Endothelial cell of umbilical vein (primary cell): ENCODE measurements at regions not wholly inside any gene's neighbourhood (a gene's known extent, or its start where the extent isn't known, plus 50 kb on each side); places are given as distances from the start of the nearest gene placed in this dataset.

Experiments
- BruUV-seq: library from RNA; stranded (reverse); fragments of 400-500 nt; replicated peaks from 2 replicates; lab custom pipeline; 2021; lab: Mats Ljungman, UMichigan
- CTCF ChIA-PET: fragments of 300-600, 350-600 bp; sonication (Branson Sonifier 250); formaldehyde crosslinking; loops from one replicate; lab custom pipeline; 2021; ENCODE audit warnings: antibody characterized with exemption, inconsistent platforms; lab: Charles Lee
- POLR2A ChIA-PET: fragments of 300-600, 350-600 bp; sonication (Branson Sonifier 250); formaldehyde crosslinking; loops from one replicate; lab custom pipeline; 2021; ENCODE audit warnings: antibody characterized with exemption, inconsistent platforms; lab: Charles Lee
- DNase-seq: peaks from one replicate; pipeline ENCODE4 v3.0.0-alpha.2; 2011; ENCODE audit warnings: low read depth, low spot score
- FAIRE-seq: peaks from 2 replicates; lab custom pipeline; 2011; peaks lifted over from hg19 to GRCh38; lab: Jason Lieb, UNC
- H2AFZ ChIP-seq: 2 replicates; pipeline ENCODE4 v1.6.0; 2012; ENCODE audit warnings: low read depth, low read length, control low read depth, inconsistent platforms
- H3K27ac ChIP-seq: 2 replicates; pipeline ENCODE4 v1.5.1; 2011; ENCODE audit warnings: low read depth, mild to moderate bottlenecking, control low read depth, low read length, moderate library complexity; ENCODE audit not compliant: insufficient read depth
- H3K27me3 ChIP-seq, 2 experiments: 2 replicates each; pipeline versions ENCODE4 v1.6.0 to v1.6.1; 2011; ENCODE audit warnings: low read length in 2 of 2, mixed read lengths in 1 of 2; ENCODE audit not compliant: control insufficient read depth in 2 of 2, insufficient read depth in 2 of 2
- H3K36me3 ChIP-seq, 2 experiments: 2 replicates in 1 of 2; 3 replicates in 1 of 2; pipeline ENCODE4 v1.5.1; 2011; ENCODE audit warnings: low read length in 2 of 2, mild to moderate bottlenecking in 1 of 2, moderate library complexity in 1 of 2; ENCODE audit not compliant: control insufficient read depth in 2 of 2, insufficient read depth in 2 of 2; ENCODE audit errors: extremely low read depth in 1 of 2
- H3K4me1 ChIP-seq: 3 replicates; pipeline ENCODE4 v1.5.1; 2011; ENCODE audit warnings: mild to moderate bottlenecking, low read length; ENCODE audit not compliant: control insufficient read depth, insufficient read depth; ENCODE audit errors: extremely low read depth
- H3K4me2 ChIP-seq: 2 replicates; pipeline ENCODE4 v1.6.1; 2011; ENCODE audit warnings: low read length, control low read depth, mixed read lengths; ENCODE audit not compliant: insufficient read depth
- H3K4me3 ChIP-seq, 3 experiments: fragments of 200-600 bp in 1 of 3; sonication (generic), shearing (Covaris generic) in 1 of 3; replicated peaks in 1 of 3; 2 replicates each; pipeline ENCODE4 v1.5.1; 2011 to 2016; ENCODE audit warnings: control low read depth in 3 of 3, low read length in 3 of 3, mild to moderate bottlenecking in 2 of 3, inconsistent platforms in 1 of 3, low read depth in 1 of 3, moderate library complexity in 1 of 3; ENCODE audit not compliant: insufficient read depth in 1 of 3
- H3K79me2 ChIP-seq: 2 replicates; pipeline ENCODE4 v1.6.0; 2012; ENCODE audit warnings: low read length, inconsistent platforms; ENCODE audit not compliant: control insufficient read depth, insufficient read depth
- H3K9ac ChIP-seq: replicated peaks from 2 replicates; pipeline ENCODE3; 2011; ENCODE audit warnings: low read length, control low read depth; ENCODE audit not compliant: insufficient read depth; ENCODE audit errors: extremely low read depth
- H3K9me1 ChIP-seq: replicated peaks from 3 replicates; pipeline ENCODE4 v1.6.0; 2011; ENCODE audit warnings: mild to moderate bottlenecking, low read length; ENCODE audit not compliant: control insufficient read depth, insufficient read depth; ENCODE audit errors: extremely low read depth
- H3K9me3 ChIP-seq: replicated peaks from 2 replicates; pipeline ENCODE4 v1.5.1; 2012; ENCODE audit warnings: low read length, inconsistent platforms; ENCODE audit not compliant: control insufficient read depth, insufficient read depth
- H4K20me1 ChIP-seq: replicated peaks from 2 replicates; pipeline ENCODE3; 2011; ENCODE audit warnings: mild to moderate bottlenecking, low read length; ENCODE audit not compliant: control insufficient read depth, insufficient read depth; ENCODE audit errors: extremely low read depth
- CTCF ChIP-seq, 2 donors: IDR thresholded peaks; 1 replicate in 1 of 2; 2 replicates in 1 of 2; pipeline ENCODE4 v1.5.1; 2011; ENCODE audit warnings: low read length in 2 of 2, mild to moderate bottlenecking in 2 of 2, moderate library complexity in 2 of 2, control low read depth in 1 of 2, inconsistent platforms in 1 of 2, low read depth in 1 of 2; ENCODE audit not compliant: insufficient read depth in 1 of 2; ENCODE audit errors: extremely low read depth in 1 of 2
- EZH2 ChIP-seq: IDR thresholded peaks from 2 replicates; pipeline ENCODE4 v1.6.1; 2012; ENCODE audit warnings: borderline replicate concordance, low read depth, mild to moderate bottlenecking, moderate library complexity, low read length, inconsistent platforms; ENCODE audit not compliant: severe bottlenecking
- FOS ChIP-seq: IDR thresholded peaks from 2 replicates; pipeline ENCODE4 v1.6.1; 2011; ENCODE audit warnings: mild to moderate bottlenecking, low read length, moderate library complexity, borderline replicate concordance; ENCODE audit not compliant: insufficient read depth
- GATA2 ChIP-seq: IDR thresholded peaks from 2 replicates; pipeline ENCODE4 v1.7.0; 2011; ENCODE audit warnings: low read depth, mild to moderate bottlenecking, moderate library complexity, mixed read lengths, low read length; ENCODE audit not compliant: insufficient read length, insufficient read depth
- JUN ChIP-seq: IDR thresholded peaks from 2 replicates; pipeline ENCODE4 v1.6.1; 2011; ENCODE audit warnings: borderline replicate concordance, low read depth; ENCODE audit not compliant: insufficient read length, insufficient read depth
- MYC ChIP-seq: IDR thresholded peaks from one replicate; pipeline ENCODE4 v1.6.1; 2011; ENCODE audit warnings: mild to moderate bottlenecking, low read depth, low read length
- POLR2A ChIP-seq: IDR thresholded peaks from 2 replicates; pipeline ENCODE4 v1.6.1; 2012; ENCODE audit warnings: low read depth, mild to moderate bottlenecking, control low read depth, low read length
- POLR2AphosphoS5 ChIP-seq: IDR thresholded peaks from 2 replicates; pipeline ENCODE4 v1.6.1; 2012; ENCODE audit warnings: low read depth, mild to moderate bottlenecking, control low read depth, low read length, moderate library complexity; ENCODE audit not compliant: insufficient read depth
- dilution Hi-C: fragments of 300-500 bp; cut with MboI; formaldehyde crosslinking; loops from one replicate; pipeline ENCODE4 v1.15.0; 2019; ENCODE audit warnings: low sequenced_read_pairs; ENCODE audit not compliant: extremely low pct_ligation_motif_present
- intact Hi-C: fragments of 100-400 bp; cut with micrococcal nuclease; formaldehyde crosslinking; loops from one replicate; pipeline ENCODE4 v1.10.0; 2022
- TF ChIP-seq, protein P1 (sequence below): IDR thresholded peaks from 2 replicates; pipeline ENCODE4 v1.6.1; 2011; ENCODE audit not compliant: insufficient read depth, insufficient read length

GRCh38 chr1:81364088-81364487, 436.6 kb upstream of the ADGRL2 start:
- no TSS peak for BruUV-seq

GRCh38 chr1:81358151-81358550, 442.6 kb upstream of the ADGRL2 start:
- no peak overlapping the region for H2AFZ ChIP-seq
- DNase-seq, result no peak
- H3K4me3 ChIP-seq, result no peak overlapping the region
- ChIA-PET CTCF (no interaction called here), POLR2A (no interaction called here)
- H3K27ac ChIP-seq, result no peak overlapping the region
- intact Hi-C loops (no loop called here), dilution Hi-C loops (no loop called here)
- H3K4me2 ChIP-seq, result no peak overlapping the region
- no TSS peak for BruUV-seq
- H3K4me1 ChIP-seq, result no peaks in the 10 kb centered on the region
- no peak for TF ChIP-seq POLR2A
- no peak for TF ChIP-seq CTCF (IDR thresholded peaks at IDR 0.05; ENCODE audit: extremely low read depth in 1 of 2, insufficient read depth in 1 of 2, low read depth in 1 of 2, low read length in 2 of 2)
- TF ChIP-seq JUN, result no peak
- TF ChIP-seq MYC, result no peak
- TF ChIP-seq EZH2, result no peak
- TF ChIP-seq GATA2, result no peak
- no peak for TF ChIP-seq POLR2AphosphoS5
- TF ChIP-seq, protein P1, sequence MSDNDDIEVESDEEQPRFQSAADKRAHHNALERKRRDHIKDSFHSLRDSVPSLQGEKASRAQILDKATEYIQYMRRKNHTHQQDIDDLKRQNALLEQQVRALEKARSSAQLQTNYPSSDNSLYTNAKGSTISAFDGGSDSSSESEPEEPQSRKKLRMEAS, result no peak
- no peak for TF ChIP-seq FOS
- H3K79me2 ChIP-seq, result no peaks in the 10 kb centered on the region
- FAIRE-seq, result no peak
- H3K9me1 ChIP-seq, result no peaks in the 10 kb centered on the region
- H3K9ac ChIP-seq, result no peak overlapping the region
- H3K27me3 ChIP-seq, result no peaks in the 10 kb centered on the region
- no peaks in the 10 kb centered on the region for H4K20me1 ChIP-seq
- H3K36me3 ChIP-seq, result no peaks in the 10 kb centered on the region
- H3K9me3 ChIP-seq, result no peaks in the 10 kb centered on the region

More at GRCh38 chr1:81364088-81364487, 436.6 kb upstream of the ADGRL2 start:
- no peaks in the 10 kb centered on the region for H3K4me1 ChIP-seq
- H3K27me3 ChIP-seq, result no peaks in the 10 kb centered on the region
- CTCF ChIA-PET, result interaction anchor here (1.0 kb wide), 1 partner anchor 16 kb away, joined by 3 read pairs; no protein-coding TSS in a partner anchor
- intact Hi-C loops, result no loop called here
- dilution Hi-C loops, result no loop called here
- no peaks in the 10 kb centered on the region for H3K79me2 ChIP-seq
- no peaks in the 10 kb centered on the region for H3K9me3 ChIP-seq
- H3K27ac ChIP-seq, result no peak overlapping the region
- no peak overlapping the region for H3K4me3 ChIP-seq
- no peaks in the 10 kb centered on the region for H4K20me1 ChIP-seq
- H2AFZ ChIP-seq, result no peak overlapping the region
- H3K9ac ChIP-seq, result no peak overlapping the region
- no peak overlapping the region for H3K4me2 ChIP-seq
- TF ChIP-seq POLR2A, result no peak
- TF ChIP-seq GATA2, result no peak
- TF ChIP-seq JUN, result no peak
- TF ChIP-seq MYC, result no peak
- TF ChIP-seq POLR2AphosphoS5, result no peak
- no peaks in the 10 kb centered on the region for H3K9me1 ChIP-seq
- no peak for FAIRE-seq
- H3K36me3 ChIP-seq, result no peaks in the 10 kb centered on the region
- DNase-seq, result no peak
- POLR2A ChIA-PET, result no interaction called here
